Liver (tissue), 3 donors: ENCODE measurements at regions not wholly inside any gene's neighbourhood (a gene's known extent, or its start where the extent isn't known, plus 50 kb on each side); places are given as distances from the start of the nearest gene placed in this dataset.

Experiments
- ATF3 ChIP-seq: IDR thresholded peaks from 2 replicates; pipeline ENCODE4 v1.6.1; 2016; ENCODE audit warnings: antibody characterized with exemption
- CTCF ChIP-seq: fragments of 150-350 bp; IDR thresholded peaks from 2 replicates; pipeline ENCODE4 v1.5.1; 2017; ENCODE audit warnings: improper control_type of control experiment, low read depth, low read length; ENCODE audit not compliant: missing input control
- FOXA1 ChIP-seq: IDR thresholded peaks from 2 replicates; pipeline ENCODE4 v1.6.1; 2016; ENCODE audit warnings: antibody characterized with exemption
- GABPA ChIP-seq, 2 donors: IDR thresholded peaks in 1 of 2; conservative IDR thresholded peaks in 1 of 2; 2 replicates each; pipeline ENCODE4 v1.6.1; 2016; ENCODE audit warnings: antibody characterized with exemption in 2 of 2, mild to moderate bottlenecking in 1 of 2, moderate library complexity in 1 of 2
- JUND ChIP-seq, 2 donors: IDR thresholded peaks; 2 replicates each; pipeline ENCODE4 v1.6.1; 2016; ENCODE audit warnings: antibody characterized with exemption in 2 of 2
- NR2F2 ChIP-seq: IDR thresholded peaks from 2 replicates; pipeline ENCODE4 v1.6.1; 2016; ENCODE audit warnings: antibody characterized with exemption
- SP1 ChIP-seq: IDR thresholded peaks from 2 replicates; pipeline ENCODE4 v1.6.1; 2018; ENCODE audit warnings: antibody characterized with exemption, mild to moderate bottlenecking
- TAF1 ChIP-seq: conservative IDR thresholded peaks from 2 replicates; pipeline ENCODE4 v1.6.1; 2016; ENCODE audit warnings: antibody characterized with exemption, mild to moderate bottlenecking
- TF ChIP-seq, protein P1 (sequence below): IDR thresholded peaks from 2 replicates; pipeline ENCODE4 v1.6.1; 2016; ENCODE audit warnings: antibody characterized with exemption, mild to moderate bottlenecking
- TF ChIP-seq, protein P2 (sequence below): IDR thresholded peaks from 2 replicates; pipeline ENCODE4 v1.6.1; 2016; ENCODE audit warnings: antibody characterized with exemption
- donor health status: healthy.
- donor health status: healthy.

DNA sequence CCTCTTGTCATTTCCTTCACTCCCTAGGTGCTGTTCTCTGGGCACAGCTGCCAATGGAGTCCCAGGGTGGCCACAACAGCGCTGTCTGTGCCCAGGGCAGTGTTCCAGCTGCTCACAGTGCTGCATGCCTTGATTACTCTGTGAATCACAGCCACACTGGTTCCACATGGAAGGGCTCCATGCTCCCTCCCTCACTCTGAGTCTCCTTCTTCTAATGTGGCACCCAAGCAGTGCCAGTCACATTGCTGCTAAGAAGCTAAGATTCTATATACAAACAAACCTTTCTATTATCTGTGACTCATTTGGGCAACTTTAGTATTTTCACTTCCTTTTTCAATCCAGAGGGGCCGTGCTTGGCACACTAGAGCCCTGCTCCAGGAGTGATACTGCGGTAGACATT lies 248.7 kb downstream of the TDRD3 start:
- TF ChIP-seq SP1 (no peak), ATF3 (no peak), CTCF (no peak), FOXA1 (no peak), JUND (IDR thresholded peaks at IDR 0.05) (no peak), GABPA (IDR thresholded peaks at IDR 0.05 in 1 of 2, conservative IDR thresholded peaks at IDR 0.05 in 1 of 2) (no peak), NR2F2 (no peak), TAF1 (no peak)
- TF ChIP-seq, protein P1, sequence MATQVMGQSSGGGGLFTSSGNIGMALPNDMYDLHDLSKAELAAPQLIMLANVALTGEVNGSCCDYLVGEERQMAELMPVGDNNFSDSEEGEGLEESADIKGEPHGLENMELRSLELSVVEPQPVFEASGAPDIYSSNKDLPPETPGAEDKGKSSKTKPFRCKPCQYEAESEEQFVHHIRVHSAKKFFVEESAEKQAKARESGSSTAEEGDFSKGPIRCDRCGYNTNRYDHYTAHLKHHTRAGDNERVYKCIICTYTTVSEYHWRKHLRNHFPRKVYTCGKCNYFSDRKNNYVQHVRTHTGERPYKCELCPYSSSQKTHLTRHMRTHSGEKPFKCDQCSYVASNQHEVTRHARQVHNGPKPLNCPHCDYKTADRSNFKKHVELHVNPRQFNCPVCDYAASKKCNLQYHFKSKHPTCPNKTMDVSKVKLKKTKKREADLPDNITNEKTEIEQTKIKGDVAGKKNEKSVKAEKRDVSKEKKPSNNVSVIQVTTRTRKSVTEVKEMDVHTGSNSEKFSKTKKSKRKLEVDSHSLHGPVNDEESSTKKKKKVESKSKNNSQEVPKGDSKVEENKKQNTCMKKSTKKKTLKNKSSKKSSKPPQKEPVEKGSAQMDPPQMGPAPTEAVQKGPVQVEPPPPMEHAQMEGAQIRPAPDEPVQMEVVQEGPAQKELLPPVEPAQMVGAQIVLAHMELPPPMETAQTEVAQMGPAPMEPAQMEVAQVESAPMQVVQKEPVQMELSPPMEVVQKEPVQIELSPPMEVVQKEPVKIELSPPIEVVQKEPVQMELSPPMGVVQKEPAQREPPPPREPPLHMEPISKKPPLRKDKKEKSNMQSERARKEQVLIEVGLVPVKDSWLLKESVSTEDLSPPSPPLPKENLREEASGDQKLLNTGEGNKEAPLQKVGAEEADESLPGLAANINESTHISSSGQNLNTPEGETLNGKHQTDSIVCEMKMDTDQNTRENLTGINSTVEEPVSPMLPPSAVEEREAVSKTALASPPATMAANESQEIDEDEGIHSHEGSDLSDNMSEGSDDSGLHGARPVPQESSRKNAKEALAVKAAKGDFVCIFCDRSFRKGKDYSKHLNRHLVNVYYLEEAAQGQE = no peak
- TF ChIP-seq, protein P2, sequence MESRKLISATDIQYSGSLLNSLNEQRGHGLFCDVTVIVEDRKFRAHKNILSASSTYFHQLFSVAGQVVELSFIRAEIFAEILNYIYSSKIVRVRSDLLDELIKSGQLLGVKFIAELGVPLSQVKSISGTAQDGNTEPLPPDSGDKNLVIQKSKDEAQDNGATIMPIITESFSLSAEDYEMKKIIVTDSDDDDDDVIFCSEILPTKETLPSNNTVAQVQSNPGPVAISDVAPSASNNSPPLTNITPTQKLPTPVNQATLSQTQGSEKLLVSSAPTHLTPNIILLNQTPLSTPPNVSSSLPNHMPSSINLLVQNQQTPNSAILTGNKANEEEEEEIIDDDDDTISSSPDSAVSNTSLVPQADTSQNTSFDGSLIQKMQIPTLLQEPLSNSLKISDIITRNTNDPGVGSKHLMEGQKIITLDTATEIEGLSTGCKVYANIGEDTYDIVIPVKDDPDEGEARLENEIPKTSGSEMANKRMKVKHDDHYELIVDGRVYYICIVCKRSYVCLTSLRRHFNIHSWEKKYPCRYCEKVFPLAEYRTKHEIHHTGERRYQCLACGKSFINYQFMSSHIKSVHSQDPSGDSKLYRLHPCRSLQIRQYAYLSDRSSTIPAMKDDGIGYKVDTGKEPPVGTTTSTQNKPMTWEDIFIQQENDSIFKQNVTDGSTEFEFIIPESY = no peak
